HEK293 (cell line): ENCODE measurements at regions not wholly inside any gene's neighbourhood (a gene's known extent, or its start where the extent isn't known, plus 50 kb on each side); places are given as distances from the start of the nearest gene placed in this dataset.

Experiments used
- CTCF ChIA-PET: fragments of 350-600 bp; formaldehyde crosslinking; extraction: SDS; loops from one replicate; lab custom pipeline; 2021; ENCODE audit warnings: antibody characterized with exemption; lab: Yijun Ruan, JAX
- POLR2A ChIA-PET: fragments of 300-600 bp; formaldehyde crosslinking; extraction: SDS; loops from one replicate; lab custom pipeline; 2020; ENCODE audit warnings: antibody characterized with exemption, inconsistent platforms; lab: Yijun Ruan, JAX
- H3K27ac ChIP-seq: fragments of 200-500 bp; sonication (Bioruptor generic); 2 replicates; pipeline ENCODE4 v1.5.1; 2014; ENCODE audit warnings: low read depth, low read length, control low read depth, inconsistent platforms; ENCODE audit errors: extremely low read depth
- H3K36me3 ChIP-seq, 2 experiments: fragments of 200-500 bp in 1 of 2; sonication (Bioruptor generic) in 1 of 2; 1 replicate in 1 of 2; 2 replicates in 1 of 2; pipeline ENCODE4 v1.5.1; 2014 to 2017; ENCODE audit warnings: inconsistent platforms in 2 of 2, low read length in 2 of 2; ENCODE audit not compliant: control insufficient read depth in 2 of 2, insufficient read depth in 1 of 2
- H3K4me1 ChIP-seq: fragments of 200-500 bp; sonication (Bioruptor generic); 2 replicates; pipeline ENCODE4 v1.5.1; 2014; ENCODE audit warnings: mild to moderate bottlenecking, low read length, inconsistent platforms; ENCODE audit not compliant: control insufficient read depth, insufficient read depth
- H3K4me3 ChIP-seq: 2 replicates; pipeline ENCODE4 v1.5.1; 2011; ENCODE audit warnings: low read depth, mild to moderate bottlenecking, control low read depth, low read length, moderate library complexity
- H3K9me3 ChIP-seq: fragments of 200-500 bp; sonication (Bioruptor generic); 2 replicates; pipeline ENCODE4 v1.5.1; 2014; ENCODE audit warnings: low read depth, low read length, inconsistent platforms; ENCODE audit not compliant: control insufficient read depth, insufficient read depth
- GFI1B ChIP-seq: fragments of 450-650 bp; formaldehyde crosslinking; IDR thresholded peaks from 2 replicates; pipeline ENCODE4 v1.5.1; 2016; ENCODE audit warnings: missing biosample characterization, missing genetic modification characterization
- OSR2 ChIP-seq: fragments of 450-650 bp; formaldehyde crosslinking; IDR thresholded peaks from 2 replicates; pipeline ENCODE4 v1.5.1; 2016; ENCODE audit warnings: missing biosample characterization, missing genetic modification characterization
- YY2 ChIP-seq: fragments of 450-650 bp; formaldehyde crosslinking; IDR thresholded peaks from 2 replicates; pipeline ENCODE4 v1.5.1; 2016; ENCODE audit warnings: missing biosample characterization, missing genetic modification characterization
- ZBTB17 ChIP-seq: fragments of 450-650 bp; formaldehyde crosslinking; IDR thresholded peaks from 2 replicates; pipeline ENCODE4 v1.5.1; 2016; ENCODE audit warnings: missing biosample characterization, missing genetic modification characterization
- ZBTB21 ChIP-seq: fragments of 450-650 bp; formaldehyde crosslinking; IDR thresholded peaks from 2 replicates; pipeline ENCODE4 v1.5.1; 2017; ENCODE audit warnings: missing biosample characterization, missing genetic modification characterization
- ZNF19 ChIP-seq: fragments of 450-650 bp; formaldehyde crosslinking; IDR thresholded peaks from 2 replicates; pipeline ENCODE4; 2016; ENCODE audit warnings: missing biosample characterization, missing genetic modification characterization, low read depth
- ZNF274 ChIP-seq, 2 experiments: fragments of 200-500 bp in 1 of 2; fragments of 450-650 bp in 1 of 2; sonication (Bioruptor generic) in 1 of 2; formaldehyde crosslinking in 1 of 2; IDR thresholded peaks; 2 replicates each; pipeline versions ENCODE4 v1.5.1 to v1.6.1; 2014 to 2016; ENCODE audit warnings: borderline replicate concordance in 1 of 2, inconsistent platforms in 1 of 2, low read length in 1 of 2, missing biosample characterization in 1 of 2, missing genetic modification characterization in 1 of 2
- ZNF335 ChIP-seq: fragments of 450-650 bp; formaldehyde crosslinking; conservative IDR thresholded peaks from 2 replicates; pipeline ENCODE4 v1.5.1; 2016; ENCODE audit warnings: missing biosample characterization, missing genetic modification characterization
- ZNF426 ChIP-seq: fragments of 450-650 bp; formaldehyde crosslinking; IDR thresholded peaks from 2 replicates; pipeline ENCODE4 v1.5.1; 2017; ENCODE audit warnings: missing biosample characterization, missing genetic modification characterization, mild to moderate bottlenecking, inconsistent platforms, moderate library complexity
- ZNF501 ChIP-seq: fragments of 450-650 bp; formaldehyde crosslinking; IDR thresholded peaks from 2 replicates; pipeline ENCODE4 v1.5.1; 2016; ENCODE audit warnings: missing biosample characterization, missing genetic modification characterization
- ZNF514 ChIP-seq: fragments of 450-650 bp; formaldehyde crosslinking; IDR thresholded peaks from 2 replicates; pipeline ENCODE4 v1.5.1; 2016; ENCODE audit warnings: missing biosample characterization, missing genetic modification characterization
- ZNF529 ChIP-seq: fragments of 450-650 bp; formaldehyde crosslinking; IDR thresholded peaks from 2 replicates; pipeline ENCODE4 v1.5.1; 2017; ENCODE audit warnings: missing genetic modification characterization, missing biosample characterization; ENCODE audit not compliant: insufficient replicate concordance
- ZNF560 ChIP-seq: fragments of 450-650 bp; formaldehyde crosslinking; IDR thresholded peaks from 2 replicates; pipeline ENCODE4 v1.5.1; 2017; ENCODE audit warnings: missing biosample characterization, missing genetic modification characterization, borderline replicate concordance
- ZNF623 ChIP-seq: fragments of 450-650 bp; formaldehyde crosslinking; IDR thresholded peaks from 2 replicates; pipeline ENCODE4 v1.5.1; 2016; ENCODE audit warnings: missing biosample characterization, missing genetic modification characterization
- TF ChIP-seq, protein P1 (sequence below): fragments of 450-650 bp; formaldehyde crosslinking; IDR thresholded peaks from 2 replicates; pipeline ENCODE4 v1.5.1; 2016; ENCODE audit warnings: missing biosample characterization, missing genetic modification characterization
- TF ChIP-seq, protein P2 (sequence below): fragments of 450-650 bp; IDR thresholded peaks from 2 replicates; pipeline ENCODE4 v1.5.1; 2018; ENCODE audit warnings: missing biosample characterization, missing genetic modification characterization
- TF ChIP-seq, protein P3 (sequence below): fragments of 450-650 bp; formaldehyde crosslinking; IDR thresholded peaks from 2 replicates; pipeline ENCODE4 v1.5.1; 2016; ENCODE audit warnings: missing biosample characterization, missing genetic modification characterization
- TF ChIP-seq, protein P4 (sequence below): fragments of 450-650 bp; formaldehyde crosslinking; IDR thresholded peaks from 2 replicates; pipeline ENCODE4 v1.5.1; 2016; ENCODE audit warnings: missing biosample characterization, missing genetic modification characterization
- TF ChIP-seq, protein P5 (sequence below): fragments of 450-650 bp; formaldehyde crosslinking; IDR thresholded peaks from 2 replicates; pipeline ENCODE4 v1.5.1; 2016; ENCODE audit warnings: missing biosample characterization, missing genetic modification characterization

DNA sequence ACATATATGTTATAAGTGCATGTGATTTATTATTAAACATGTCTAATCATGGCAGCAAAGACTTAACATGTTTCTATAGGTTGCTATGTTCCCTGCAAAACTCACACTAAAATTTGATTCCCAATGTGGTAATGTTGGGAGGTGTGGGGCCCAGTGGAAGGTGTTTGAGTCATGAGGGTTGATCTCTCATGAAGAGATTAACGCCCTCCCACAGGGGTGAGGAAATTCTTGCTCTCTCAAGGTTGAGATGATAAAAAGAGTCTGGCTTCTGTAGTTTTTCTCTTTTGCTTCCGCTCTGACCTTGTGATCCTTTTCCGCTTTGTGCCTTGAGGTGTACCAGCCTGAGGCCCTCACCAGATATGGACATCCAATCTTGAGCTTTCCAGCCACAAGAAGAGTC, 737.5 kb upstream of the SLITRK5 start:
- H3K36me3 ChIP-seq: no peaks in the 10 kb centered on the region
- ChIA-PET CTCF (no interaction called here), POLR2A (no interaction called here)
- H3K9me3 ChIP-seq: no peaks in the 10 kb centered on the region
- H3K4me1 ChIP-seq: no peaks in the 10 kb centered on the region
- no peak overlapping the region for H3K27ac ChIP-seq
- no peak for TF ChIP-seq ZNF514
- no peak for TF ChIP-seq GFI1B (tag by site-specific recombination)
- no peak for TF ChIP-seq ZNF335 (tag by site-specific recombination)
- TF ChIP-seq, protein P1, sequence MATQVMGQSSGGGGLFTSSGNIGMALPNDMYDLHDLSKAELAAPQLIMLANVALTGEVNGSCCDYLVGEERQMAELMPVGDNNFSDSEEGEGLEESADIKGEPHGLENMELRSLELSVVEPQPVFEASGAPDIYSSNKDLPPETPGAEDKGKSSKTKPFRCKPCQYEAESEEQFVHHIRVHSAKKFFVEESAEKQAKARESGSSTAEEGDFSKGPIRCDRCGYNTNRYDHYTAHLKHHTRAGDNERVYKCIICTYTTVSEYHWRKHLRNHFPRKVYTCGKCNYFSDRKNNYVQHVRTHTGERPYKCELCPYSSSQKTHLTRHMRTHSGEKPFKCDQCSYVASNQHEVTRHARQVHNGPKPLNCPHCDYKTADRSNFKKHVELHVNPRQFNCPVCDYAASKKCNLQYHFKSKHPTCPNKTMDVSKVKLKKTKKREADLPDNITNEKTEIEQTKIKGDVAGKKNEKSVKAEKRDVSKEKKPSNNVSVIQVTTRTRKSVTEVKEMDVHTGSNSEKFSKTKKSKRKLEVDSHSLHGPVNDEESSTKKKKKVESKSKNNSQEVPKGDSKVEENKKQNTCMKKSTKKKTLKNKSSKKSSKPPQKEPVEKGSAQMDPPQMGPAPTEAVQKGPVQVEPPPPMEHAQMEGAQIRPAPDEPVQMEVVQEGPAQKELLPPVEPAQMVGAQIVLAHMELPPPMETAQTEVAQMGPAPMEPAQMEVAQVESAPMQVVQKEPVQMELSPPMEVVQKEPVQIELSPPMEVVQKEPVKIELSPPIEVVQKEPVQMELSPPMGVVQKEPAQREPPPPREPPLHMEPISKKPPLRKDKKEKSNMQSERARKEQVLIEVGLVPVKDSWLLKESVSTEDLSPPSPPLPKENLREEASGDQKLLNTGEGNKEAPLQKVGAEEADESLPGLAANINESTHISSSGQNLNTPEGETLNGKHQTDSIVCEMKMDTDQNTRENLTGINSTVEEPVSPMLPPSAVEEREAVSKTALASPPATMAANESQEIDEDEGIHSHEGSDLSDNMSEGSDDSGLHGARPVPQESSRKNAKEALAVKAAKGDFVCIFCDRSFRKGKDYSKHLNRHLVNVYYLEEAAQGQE (tag by site-specific recombination): no peak
- TF ChIP-seq, protein P2, sequence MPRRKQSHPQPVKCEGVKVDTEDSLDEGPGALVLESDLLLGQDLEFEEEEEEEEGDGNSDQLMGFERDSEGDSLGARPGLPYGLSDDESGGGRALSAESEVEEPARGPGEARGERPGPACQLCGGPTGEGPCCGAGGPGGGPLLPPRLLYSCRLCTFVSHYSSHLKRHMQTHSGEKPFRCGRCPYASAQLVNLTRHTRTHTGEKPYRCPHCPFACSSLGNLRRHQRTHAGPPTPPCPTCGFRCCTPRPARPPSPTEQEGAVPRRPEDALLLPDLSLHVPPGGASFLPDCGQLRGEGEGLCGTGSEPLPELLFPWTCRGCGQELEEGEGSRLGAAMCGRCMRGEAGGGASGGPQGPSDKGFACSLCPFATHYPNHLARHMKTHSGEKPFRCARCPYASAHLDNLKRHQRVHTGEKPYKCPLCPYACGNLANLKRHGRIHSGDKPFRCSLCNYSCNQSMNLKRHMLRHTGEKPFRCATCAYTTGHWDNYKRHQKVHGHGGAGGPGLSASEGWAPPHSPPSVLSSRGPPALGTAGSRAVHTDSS (tag by site-specific recombination): no peak
- TF ChIP-seq YY2 (tag by site-specific recombination): no peak
- no peak overlapping the region for H3K4me3 ChIP-seq

DNA sequence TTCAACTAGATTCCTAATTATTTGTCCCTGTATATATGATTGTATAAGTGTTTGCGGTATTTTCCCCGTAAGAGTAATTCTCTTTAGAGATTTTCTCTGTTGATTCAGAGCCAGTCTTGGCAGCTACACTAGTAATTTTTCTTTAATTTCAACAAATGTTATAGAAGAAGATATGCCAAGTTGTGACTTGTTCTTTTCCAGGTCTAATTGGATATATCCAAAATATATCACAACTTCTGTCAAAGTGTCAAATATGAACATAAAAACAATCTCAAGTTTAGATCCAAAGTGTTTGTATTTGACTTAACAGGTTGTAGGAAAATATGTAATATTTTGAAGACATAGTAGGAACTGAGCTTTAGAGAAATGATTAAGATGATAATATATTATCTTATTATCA, 733.9 kb upstream of the SLITRK5 start:
- H3K4me1 ChIP-seq: no peaks in the 10 kb centered on the region
- H3K9me3 ChIP-seq: no peaks in the 10 kb centered on the region
- TF ChIP-seq ZBTB21 (no peak), ZNF529 (tag by site-specific recombination) (no peak), ZBTB17 (tag by site-specific recombination) (no peak), ZNF501 (tag by site-specific recombination) (no peak), ZNF19 (tag by site-specific recombination) (no peak), ZNF623 (no peak), ZNF560 (tag by site-specific recombination) (no peak), ZNF274 (IDR thresholded peaks at IDR 0.05; ENCODE audit: low read length) (no peak), ZNF274 (tag by site-specific recombination; IDR thresholded peaks at IDR 0.05; ENCODE audit: borderline replicate concordance) (no peak), ZNF426 (tag by site-specific recombination) (no peak), OSR2 (tag by site-specific recombination) (no peak)
- TF ChIP-seq, protein P3, sequence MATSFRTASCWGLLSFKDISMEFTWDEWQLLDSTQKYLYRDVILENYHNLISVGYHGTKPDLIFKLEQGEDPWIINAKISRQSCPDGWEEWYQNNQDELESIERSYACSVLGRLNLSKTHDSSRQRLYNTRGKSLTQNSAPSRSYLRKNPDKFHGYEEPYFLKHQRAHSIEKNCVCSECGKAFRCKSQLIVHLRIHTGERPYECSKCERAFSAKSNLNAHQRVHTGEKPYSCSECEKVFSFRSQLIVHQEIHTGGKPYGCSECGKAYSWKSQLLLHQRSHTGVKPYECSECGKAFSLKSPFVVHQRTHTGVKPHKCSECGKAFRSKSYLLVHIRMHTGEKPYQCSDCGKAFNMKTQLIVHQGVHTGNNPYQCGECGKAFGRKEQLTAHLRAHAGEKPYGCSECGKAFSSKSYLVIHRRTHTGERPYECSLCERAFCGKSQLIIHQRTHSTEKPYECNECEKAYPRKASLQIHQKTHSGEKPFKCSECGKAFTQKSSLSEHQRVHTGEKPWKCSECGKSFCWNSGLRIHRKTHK (tag by site-specific recombination): no peak
- TF ChIP-seq, protein P4, sequence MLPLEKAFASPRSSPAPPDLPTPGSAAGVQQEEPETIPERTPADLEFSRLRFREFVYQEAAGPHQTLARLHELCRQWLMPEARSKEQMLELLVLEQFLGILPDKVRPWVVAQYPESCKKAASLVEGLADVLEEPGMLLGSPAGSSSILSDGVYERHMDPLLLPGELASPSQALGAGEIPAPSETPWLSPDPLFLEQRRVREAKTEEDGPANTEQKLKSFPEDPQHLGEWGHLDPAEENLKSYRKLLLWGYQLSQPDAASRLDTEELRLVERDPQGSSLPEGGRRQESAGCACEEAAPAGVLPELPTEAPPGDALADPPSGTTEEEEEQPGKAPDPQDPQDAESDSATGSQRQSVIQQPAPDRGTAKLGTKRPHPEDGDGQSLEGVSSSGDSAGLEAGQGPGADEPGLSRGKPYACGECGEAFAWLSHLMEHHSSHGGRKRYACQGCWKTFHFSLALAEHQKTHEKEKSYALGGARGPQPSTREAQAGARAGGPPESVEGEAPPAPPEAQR (tag by site-specific recombination): no peak
- TF ChIP-seq, protein P5, sequence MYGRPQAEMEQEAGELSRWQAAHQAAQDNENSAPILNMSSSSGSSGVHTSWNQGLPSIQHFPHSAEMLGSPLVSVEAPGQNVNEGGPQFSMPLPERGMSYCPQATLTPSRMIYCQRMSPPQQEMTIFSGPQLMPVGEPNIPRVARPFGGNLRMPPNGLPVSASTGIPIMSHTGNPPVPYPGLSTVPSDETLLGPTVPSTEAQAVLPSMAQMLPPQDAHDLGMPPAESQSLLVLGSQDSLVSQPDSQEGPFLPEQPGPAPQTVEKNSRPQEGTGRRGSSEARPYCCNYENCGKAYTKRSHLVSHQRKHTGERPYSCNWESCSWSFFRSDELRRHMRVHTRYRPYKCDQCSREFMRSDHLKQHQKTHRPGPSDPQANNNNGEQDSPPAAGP (tag by site-specific recombination): no peak
- H3K36me3 ChIP-seq: no peaks in the 10 kb centered on the region
- no peak overlapping the region for H3K4me3 ChIP-seq
- no peak overlapping the region for H3K27ac ChIP-seq
- CTCF ChIA-PET: interaction anchor here (0.7 kb wide), 1 partner anchor 11 kb away, joined by 3 read pairs; no protein-coding TSS in a partner anchor
- POLR2A ChIA-PET: no interaction called here
